H1 (cell line): ENCODE measurements at regions not wholly inside any gene's neighbourhood (a gene's known extent, or its start where the extent isn't known, plus 50 kb on each side); places are given as distances from the start of the nearest gene placed in this dataset.

Source experiments
- CTCF ChIA-PET: fragments of 300-600 bp; sonication (Branson Sonifier 250); formaldehyde crosslinking; loops from one replicate; lab custom pipeline; 2021; ENCODE audit not compliant: partially characterized antibody; lab: Charles Lee
- POLR2A ChIA-PET: fragments of 300-600 bp; sonication (Branson Sonifier 250); formaldehyde crosslinking; loops from one replicate; lab custom pipeline; 2021; ENCODE audit warnings: inconsistent platforms; ENCODE audit not compliant: partially characterized antibody; lab: Charles Lee
- DNase-seq, 2 experiments: peaks; one replicate each; pipeline versions ENCODE4 v3.0.0 to v3.0.0-alpha.2; 2010 to 2022; ENCODE audit warnings: low spot score in 2 of 2, low read depth in 1 of 2, mixed read lengths in 1 of 2
- FAIRE-seq: peaks from 2 replicates; lab custom pipeline; 2011; peaks lifted over from hg19 to GRCh38; lab: Jason Lieb, UNC
- H2AFZ ChIP-seq: 2 replicates; pipeline ENCODE4 v1.8.1; 2012; ENCODE audit warnings: low read length, inconsistent platforms
- H2AK5ac ChIP-seq: 2 replicates; pipeline ENCODE4 v1.6.1; 2013; ENCODE audit warnings: low read depth, low read length
- H2BK120ac ChIP-seq: replicated peaks from 2 replicates; pipeline ENCODE3; 2013; ENCODE audit warnings: low read depth, low read length, inconsistent platforms
- H2BK12ac ChIP-seq: 2 replicates; pipeline ENCODE4 v1.6.1; 2013; ENCODE audit warnings: low read depth, low read length
- H2BK15ac ChIP-seq: 2 replicates; pipeline ENCODE4 v1.6.1; 2013; ENCODE audit warnings: low read length
- H2BK20ac ChIP-seq: 2 replicates; pipeline ENCODE4 v1.6.1; 2013; ENCODE audit warnings: low read length
- H2BK5ac ChIP-seq: 2 replicates; pipeline ENCODE4 v1.6.1; 2013; ENCODE audit warnings: low read depth, low read length
- H3K14ac ChIP-seq: 2 replicates; pipeline ENCODE4 v1.6.1; 2013; ENCODE audit warnings: inconsistent platforms; ENCODE audit not compliant: insufficient read length
- H3K18ac ChIP-seq: 2 replicates; pipeline ENCODE4 v1.6.1; 2013; ENCODE audit warnings: low read length; ENCODE audit errors: extremely low read depth
- H3K23ac ChIP-seq: 2 replicates; pipeline ENCODE4 v1.6.1; 2013; ENCODE audit warnings: inconsistent platforms; ENCODE audit not compliant: insufficient read length
- H3K23me2 ChIP-seq: 2 replicates; pipeline ENCODE4 v1.6.1; 2013; ENCODE audit warnings: low read depth, low read length
- H3K27ac ChIP-seq: 2 replicates; pipeline ENCODE4 v1.6.1; 2011; ENCODE audit warnings: low read depth, low read length, inconsistent platforms
- H3K27me3 ChIP-seq, 4 experiments: replicated peaks in 1 of 4; 1 replicate in 1 of 4; 2 replicates in 3 of 4; pipeline versions ENCODE4 v1.6.1 to v1.8.1; 2011 to 2013; ENCODE audit warnings: low read length in 3 of 4, mild to moderate bottlenecking in 3 of 4, inconsistent platforms in 2 of 4, mixed read lengths in 2 of 4, moderate library complexity in 1 of 4; ENCODE audit not compliant: control insufficient read depth in 3 of 4, insufficient read depth in 3 of 4; ENCODE audit errors: extremely low read depth in 1 of 4
- H3K36me3 ChIP-seq, 4 experiments: 2 replicates each; pipeline versions ENCODE4 v1.6.1 to v1.8.1; 2011 to 2013; ENCODE audit warnings: mild to moderate bottlenecking in 4 of 4, low read length in 3 of 4, moderate library complexity in 2 of 4, control low read depth in 1 of 4, inconsistent platforms in 1 of 4; ENCODE audit not compliant: insufficient read depth in 4 of 4, control insufficient read depth in 2 of 4
- H3K4ac ChIP-seq: replicated peaks from 2 replicates; pipeline ENCODE3; 2013; ENCODE audit warnings: low read length, low read depth, mixed read lengths, inconsistent platforms; ENCODE audit not compliant: insufficient read length
- H3K4me1 ChIP-seq, 4 experiments: replicated peaks in 1 of 4; 1 replicate in 1 of 4; 2 replicates in 3 of 4; pipeline versions ENCODE4 v1.6.1 to v1.8.1; 2011 to 2013; ENCODE audit warnings: low read length in 3 of 4, inconsistent platforms in 2 of 4, mixed read lengths in 1 of 4; ENCODE audit not compliant: insufficient read depth in 4 of 4, control insufficient read depth in 3 of 4
- H3K4me2 ChIP-seq, 2 experiments: 2 replicates each; pipeline versions ENCODE4 v1.6.1 to v1.8.1; 2011 to 2013; ENCODE audit warnings: low read depth in 2 of 2, low read length in 2 of 2, control low read depth in 1 of 2, inconsistent platforms in 1 of 2, mild to moderate bottlenecking in 1 of 2; ENCODE audit not compliant: insufficient read depth in 1 of 2
- H3K4me3 ChIP-seq, 4 experiments: fragments of 200-600, 300-600 bp in 1 of 4; sonication (generic), shearing (Covaris generic), sonication (Bioruptor Twin) in 1 of 4; 2 replicates each; pipeline versions ENCODE4 v1.5.1 to v1.8.1; 2011 to 2016; ENCODE audit warnings: low read length in 4 of 4, low read depth in 3 of 4, control low read depth in 2 of 4, inconsistent platforms in 2 of 4, mild to moderate bottlenecking in 2 of 4, mixed read lengths in 1 of 4, moderate library complexity in 1 of 4; ENCODE audit not compliant: insufficient read depth in 2 of 4; ENCODE audit errors: extremely low read depth in 1 of 4
- H3K56ac ChIP-seq: replicated peaks from 2 replicates; pipeline ENCODE3; 2013; ENCODE audit warnings: low read depth, mild to moderate bottlenecking, mixed read lengths, low read length, inconsistent platforms; ENCODE audit not compliant: insufficient read length
- H3K79me1 ChIP-seq: 2 replicates; pipeline ENCODE4 v1.6.1; 2013; ENCODE audit warnings: low read depth, low read length, control low read depth
- H3K79me2 ChIP-seq, 2 experiments: 2 replicates each; pipeline versions ENCODE4 v1.6.1 to v1.8.1; 2012 to 2013; ENCODE audit warnings: low read length in 2 of 2, mild to moderate bottlenecking in 2 of 2, inconsistent platforms in 1 of 2; ENCODE audit not compliant: insufficient read depth in 2 of 2, control insufficient read depth in 1 of 2
- H3K9ac ChIP-seq, 4 experiments: replicated peaks in 1 of 4; 1 replicate in 1 of 4; 2 replicates in 3 of 4; pipeline versions ENCODE4 v1.6.1 to v1.8.1; 2011 to 2013; ENCODE audit warnings: low read depth in 3 of 4, low read length in 3 of 4, control low read depth in 2 of 4, mild to moderate bottlenecking in 2 of 4, moderate library complexity in 2 of 4, inconsistent platforms in 1 of 4; ENCODE audit errors: extremely low read depth in 1 of 4
- H3K9me3 ChIP-seq, 2 experiments: 2 replicates each; pipeline versions ENCODE4 v1.6.1 to v1.8.1; 2012 to 2013; ENCODE audit warnings: mild to moderate bottlenecking in 2 of 2, moderate library complexity in 2 of 2, control low read depth in 1 of 2, inconsistent platforms in 1 of 2, low read depth in 1 of 2, low read length in 1 of 2, mixed read lengths in 1 of 2; ENCODE audit not compliant: insufficient read depth in 2 of 2
- H4K20me1 ChIP-seq, 2 experiments: replicated peaks in 1 of 2; 2 replicates each; pipeline versions ENCODE3 to v1.8.1; 2011 to 2013; ENCODE audit warnings: inconsistent platforms in 2 of 2, low read length in 2 of 2, mild to moderate bottlenecking in 1 of 2; ENCODE audit not compliant: insufficient read depth in 2 of 2, control insufficient read depth in 1 of 2
- H4K5ac ChIP-seq: 2 replicates; pipeline ENCODE4 v1.6.1; 2013; ENCODE audit warnings: low read length, low read depth, mixed read lengths, inconsistent platforms; ENCODE audit not compliant: insufficient read length
- H4K8ac ChIP-seq: 2 replicates; pipeline ENCODE4 v1.8.0; 2013; ENCODE audit warnings: mild to moderate bottlenecking, moderate library complexity, low read length, inconsistent platforms; ENCODE audit not compliant: insufficient read depth; ENCODE audit errors: extremely low read depth
- H4K91ac ChIP-seq: replicated peaks from 2 replicates; pipeline ENCODE3; 2013; ENCODE audit warnings: low read length, mixed read lengths, inconsistent platforms; ENCODE audit not compliant: insufficient read length
- BCL11A ChIP-seq, 2 experiments: IDR thresholded peaks; one replicate each; pipeline ENCODE4 v1.6.1; 2011; ENCODE audit warnings: low read depth in 2 of 2, low read length in 2 of 2, mild to moderate bottlenecking in 2 of 2
- CEBPB ChIP-seq: IDR thresholded peaks from 2 replicates; pipeline ENCODE4 v1.6.1; 2012; ENCODE audit warnings: low read depth, low read length
- CHD2 ChIP-seq: IDR thresholded peaks from 2 replicates; pipeline ENCODE4 v1.6.1; 2012; ENCODE audit warnings: low read length, improper control_type of control experiment
- HDAC2 ChIP-seq, 2 experiments: fragments of 300-600 bp in 1 of 2; sonication (generic) in 1 of 2; IDR thresholded peaks; 2 replicates each; pipeline ENCODE4 v1.6.1; 2011 to 2012; ENCODE audit warnings: low read depth in 2 of 2, low read length in 2 of 2, mild to moderate bottlenecking in 2 of 2, moderate library complexity in 2 of 2, borderline replicate concordance in 1 of 2, inconsistent platforms in 1 of 2
- HDAC6 ChIP-seq: IDR thresholded peaks from one replicate; pipeline ENCODE4 v1.7.1; 2012; ENCODE audit warnings: low read depth, mild to moderate bottlenecking, inconsistent platforms, low read length, moderate library complexity
- KDM4A ChIP-seq: IDR thresholded peaks from one replicate; pipeline ENCODE4 v1.7.1; 2012; ENCODE audit warnings: low read depth, mild to moderate bottlenecking, moderate library complexity, low read length, inconsistent platforms; ENCODE audit not compliant: severe bottlenecking
- KDM5A ChIP-seq: fragments of 200-600 bp; IDR thresholded peaks from 2 replicates; pipeline ENCODE4 v1.7.1; 2012; ENCODE audit warnings: mild to moderate bottlenecking, low read length, inconsistent platforms, mixed read lengths
- MAFK ChIP-seq: IDR thresholded peaks from 2 replicates; pipeline ENCODE4 v1.6.1; 2012; ENCODE audit warnings: low read depth, mild to moderate bottlenecking, improper control_type of control experiment, low read length
- NRF1 ChIP-seq: IDR thresholded peaks from 2 replicates; pipeline ENCODE4 v1.6.1; 2011; ENCODE audit warnings: mild to moderate bottlenecking, low read depth, low read length, improper control_type of control experiment
- POLR2A ChIP-seq, 2 experiments: IDR thresholded peaks; 1 replicate in 1 of 2; 2 replicates in 1 of 2; pipeline ENCODE4 v1.6.1; 2011; ENCODE audit warnings: low read depth in 2 of 2, low read length in 2 of 2, mild to moderate bottlenecking in 2 of 2; ENCODE audit errors: control extremely low read depth in 1 of 2
- RBBP5 ChIP-seq: IDR thresholded peaks from 2 replicates; pipeline ENCODE4 v1.7.1; 2012; ENCODE audit warnings: low read depth, mild to moderate bottlenecking, inconsistent platforms, low read length, moderate library complexity, borderline replicate concordance
- RXRA ChIP-seq: IDR thresholded peaks from 2 replicates; pipeline ENCODE4 v1.6.1; 2011; ENCODE audit warnings: low read depth, mild to moderate bottlenecking, low read length, moderate library complexity; ENCODE audit not compliant: insufficient read depth
- SAP30 ChIP-seq: fragments of 300-600 bp; sonication (generic); IDR thresholded peaks from 2 replicates; pipeline ENCODE4 v1.7.1; 2012; ENCODE audit warnings: low read length, moderate library complexity, mild to moderate bottlenecking, inconsistent platforms; ENCODE audit not compliant: insufficient read depth, insufficient replicate concordance
- SP2 ChIP-seq: IDR thresholded peaks from 2 replicates; pipeline ENCODE4 v1.6.1; 2012; ENCODE audit warnings: mild to moderate bottlenecking, low read length, inconsistent platforms
- WGBS, 2 experiments: shearing (Covaris generic) in 1 of 2; methylation state at CpG; one replicate each; pipeline versions ENCODE4 v1.1.6 to v1.1.7; 2013 to 2015; ENCODE audit warnings: low lambda C conversion rate in 2 of 2, mixed read lengths in 2 of 2, inconsistent platforms in 1 of 2, low coverage in 1 of 2, missing lambda C conversion rate in 1 of 2; ENCODE audit not compliant: insufficient replicate concordance in 2 of 2, insufficient coverage in 1 of 2, insufficient read length in 1 of 2; ENCODE audit errors: extremely low coverage in 1 of 2, missing lambda C conversion rate in 1 of 2; 5-methylcytosine and 5-hydroxymethylcytosine counted together

- Histone ChIP-seq H3K27ac (no peak overlapping the region), H3K23ac (no peak overlapping the region), H3K36me3 (no peaks in the 10 kb centered on the region), H3K56ac (no peak overlapping the region), H3K79me2 (no peaks in the 10 kb centered on the region), H3K4me3 (no peak overlapping the region), H2AFZ (no peak overlapping the region), H3K4ac (no peak overlapping the region), H2BK5ac (no peak overlapping the region), H3K23me2 (peaks cover 2% of the 10 kb centered on the region; the same call in 1 of the 2 replicates), H3K27me3 (no peaks in the 10 kb centered on the region; a peak in 1 of 7 replicates), H2BK15ac (no peak overlapping the region), H3K4me2 (no peak overlapping the region; a peak in 1 of 4 replicates), H2BK12ac (no peak overlapping the region), H4K91ac (no peak overlapping the region), H4K8ac (no peak overlapping the region; the same call in 1 of the 2 replicates), H4K5ac (no peak overlapping the region), H3K9ac (no peak overlapping the region), H3K4me1 (no peaks in the 10 kb centered on the region), H3K18ac (no peak overlapping the region), H3K14ac (no peak overlapping the region), H3K9me3 (no peaks in the 10 kb centered on the region), H3K79me1 (no peaks in the 10 kb centered on the region), H2AK5ac (no peak overlapping the region), H2BK120ac (no peak overlapping the region), H2BK20ac (no peak overlapping the region), H4K20me1 (no peaks in the 10 kb centered on the region)
- no peak for FAIRE-seq
- WGBS, 2 experiments = 95% methylated on average over 19 of the region's 19 CpGs; no CpG with 5 or more reads in 1 of the 2 experiments
- ChIA-PET POLR2A (interaction anchor here (0.6 kb wide), 1 partner anchor 154 kb away, joined by 3 read pairs; no protein-coding TSS in a partner anchor), CTCF (interaction anchor here (0.6 to 1.3 kb wide), 3 partner anchors 27 to 437 kb away, joined by 3 read pairs; no protein-coding TSS in a partner anchor)
- no peak for DNase-seq
- no peak for TF ChIP-seq POLR2A (IDR thresholded peaks at IDR 0.05; ENCODE audit: control extremely low read depth in 1 of 2, low read depth in 2 of 2, low read length in 2 of 2)
- no peak for TF ChIP-seq SAP30
- no peak for TF ChIP-seq BCL11A (IDR thresholded peaks at IDR 0.05; ENCODE audit: low read depth in 2 of 2, low read length in 2 of 2)
- TF ChIP-seq MAFK = no peak
- no peak for TF ChIP-seq CEBPB
- TF ChIP-seq HDAC2 (IDR thresholded peaks at IDR 0.05; ENCODE audit: borderline replicate concordance in 1 of 2, low read depth in 2 of 2, low read length in 2 of 2) = no peak
- no peak for TF ChIP-seq RXRA
- TF ChIP-seq KDM4A = no peak
- TF ChIP-seq RBBP5 = no peak
- TF ChIP-seq CHD2 = no peak
- no peak for TF ChIP-seq HDAC6
- TF ChIP-seq NRF1 = no peak
- TF ChIP-seq KDM5A = no peak
- TF ChIP-seq SP2 = no peak
Measured at GRCh38 chr6:27599859-27600532, 127.1 kb upstream of the ZNF184 start.
